GM21825 (cell line): ENCODE measurements at regions not wholly inside any gene's neighbourhood (a gene's known extent, or its start where the extent isn't known, plus 50 kb on each side); places are given as distances from the start of the nearest gene placed in this dataset.
"Not testable (repeated sequence)": the region's sequence is repeated elsewhere in the genome, so short reads cannot be mapped to it uniquely, and the experiment has no call there.

ENCODE experiments used
- ATAC-seq: cut with Tn5 transposase; IDR thresholded peaks from one replicate; pipeline ENCODE4 v1.9.1; 2021; ENCODE audit warnings: mild to moderate bottlenecking, moderate library complexity; ENCODE audit not compliant: unreplicated experiment

- ATAC-seq: no peak
These were observed 554.8 kb upstream of the HTR2C start for GRCh38 chrX:114028907-114029662.

GRCh38 chrX:114017086-114017485 lies 566.8 kb upstream of the HTR2C start:
- no peak for ATAC-seq

GRCh38 chrX:114015966-114016365 lies 567.9 kb upstream of the HTR2C start:
- ATAC-seq: no peak

GRCh38 chrX:114006664-114007063 lies 577.2 kb upstream of the HTR2C start:
- no peak for ATAC-seq

GRCh38 chrX:113996781-113997180 lies 587.1 kb upstream of the HTR2C start:
- no peak for ATAC-seq

GRCh38 chrX:113991720-113992119 lies 592.2 kb upstream of the HTR2C start:
- ATAC-seq: not testable (repeated sequence)

GRCh38 chrX:113990669-113991068 lies 593.2 kb upstream of the HTR2C start:
- not testable (repeated sequence) for ATAC-seq

GRCh38 chrX:113988315-113988935 lies 595.5 kb upstream of the HTR2C start:
- not testable (repeated sequence) for ATAC-seq

GRCh38 chrX:113986427-113986826 lies 597.5 kb upstream of the HTR2C start:
- no peak for ATAC-seq

GRCh38 chrX:113982766-113983165 lies 601.1 kb upstream of the HTR2C start:
- ATAC-seq: no peak

- ATAC-seq: no peak
These were observed 602.9 kb upstream of the HTR2C start for GRCh38 chrX:113980953-113981352.

- ATAC-seq: no peak
These were observed 606.0 kb upstream of the HTR2C start for GRCh38 chrX:113977887-113978286.

- no peak for ATAC-seq
These were observed 608.4 kb upstream of the HTR2C start for GRCh38 chrX:113975441-113975840.

GRCh38 chrX:113974881-113975280 lies 609.0 kb upstream of the HTR2C start:
- no peak for ATAC-seq

- no peak for ATAC-seq
These were observed 610.2 kb upstream of the HTR2C start for GRCh38 chrX:113973706-113974105.

GRCh38 chrX:113966791-113967190 lies 617.1 kb upstream of the HTR2C start:
- ATAC-seq: no peak

GRCh38 chrX:113962343-113962742 lies 621.5 kb upstream of the HTR2C start:
- no peak for ATAC-seq

GRCh38 chrX:113959912-113960626 lies 623.8 kb upstream of the HTR2C start:
- no peak for ATAC-seq

- ATAC-seq: no peak
These were observed 627.0 kb upstream of the HTR2C start for GRCh38 chrX:113956936-113957335.

GRCh38 chrX:113954297-113954696 lies 629.6 kb upstream of the HTR2C start:
- no peak for ATAC-seq

GRCh38 chrX:113950081-113950678 lies 633.7 kb upstream of the HTR2C start:
- no peak for ATAC-seq

GRCh38 chrX:113947548-113947947 lies 636.3 kb upstream of the HTR2C start:
- no peak for ATAC-seq
